ENCODE measurements at regions not wholly inside any gene's neighbourhood (a gene's known extent, or its start where the extent isn't known, plus 50 kb on each side); places are given as distances from the start of the nearest gene placed in this dataset.

DNA sequence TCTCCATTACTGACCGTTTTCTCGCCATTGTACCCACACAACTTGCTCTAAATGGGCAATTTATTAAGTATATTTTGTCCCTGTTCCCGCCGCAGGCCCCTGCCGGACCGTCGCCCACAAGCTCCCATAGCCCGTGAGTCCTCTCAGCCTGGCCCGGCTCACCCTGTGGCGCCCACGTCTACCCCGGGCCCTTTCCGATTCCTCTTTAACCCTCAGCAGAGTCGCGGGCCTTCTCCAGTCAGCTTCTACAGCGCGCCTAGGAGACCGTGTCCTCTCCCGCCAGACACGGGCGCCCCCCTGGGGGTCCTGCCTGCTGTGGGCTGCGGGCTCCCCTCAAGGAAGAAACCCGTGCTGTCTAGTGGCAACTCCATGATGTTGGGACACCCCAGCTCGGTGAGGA lies 57.8 kb upstream of the SPATA31E1 start:
- intact Hi-C loops (cut with micrococcal nuclease), result no loop called here
- Mint-ChIP-seq H3K36me3 (no peaks in the 10 kb centered on the region), H3K9me3 (no peaks in the 10 kb centered on the region), H3K27me3 (peaks cover 6% of the 10 kb centered on the region), H3K27ac (no peak overlapping the region), H3K4me1 (ENCODE audit: low read depth) (peaks cover 9% of the 10 kb centered on the region), H3K4me3 (no peak overlapping the region)
- DNase-seq, result no peak
- ChIA-PET POLR2A (no interaction called here), CTCF (no interaction called here)

- Mint-ChIP-seq H3K36me3 (no peaks in the 10 kb centered on the region), H3K27ac (no peak overlapping the region), H3K4me1 (ENCODE audit: low read depth) (peaks cover 13% of the 10 kb centered on the region), H3K27me3 (peaks cover 3% of the 10 kb centered on the region), H3K4me3 (no peak overlapping the region), H3K9me3 (no peaks in the 10 kb centered on the region)
- POLR2A ChIA-PET, result no interaction called here
- intact Hi-C loops (cut with micrococcal nuclease), result no loop called here
- CTCF ChIA-PET, result interaction anchor here (1.2 kb wide), 1 partner anchor 14 kb away, joined by 4 read pairs; no protein-coding TSS in a partner anchor
- DNase-seq, result no peak
These were observed 56.3 kb upstream of the SPATA31E1 start for GRCh38 chr9:87826331-87826730.

DNA sequence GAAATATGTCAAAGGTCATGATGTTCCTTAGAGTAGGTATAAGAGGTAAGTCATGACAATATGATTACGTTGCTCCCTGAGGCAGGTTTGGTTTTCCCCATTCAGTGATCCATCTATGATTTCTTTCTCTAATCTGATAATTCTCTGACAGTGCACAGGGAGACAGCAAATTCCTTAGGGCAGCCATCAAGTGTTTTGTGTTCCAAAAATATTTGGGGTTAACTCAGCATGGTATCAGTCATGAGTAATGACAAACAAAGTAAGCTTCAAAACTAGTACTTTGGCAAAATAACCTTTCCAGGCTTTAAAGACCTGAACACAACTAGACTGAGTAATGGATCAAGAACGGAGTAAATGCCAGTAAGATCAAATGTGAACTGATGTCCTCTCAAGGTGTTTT lies 55.3 kb upstream of the SPATA31E1 start:
- Mint-ChIP-seq H3K4me1 (ENCODE audit: low read depth) (peaks cover 13% of the 10 kb centered on the region), H3K9me3 (no peaks in the 10 kb centered on the region), H3K36me3 (no peaks in the 10 kb centered on the region), H3K27ac (no peak overlapping the region), H3K4me3 (no peak overlapping the region), H3K27me3 (peaks cover 3% of the 10 kb centered on the region)
- ChIA-PET POLR2A (no interaction called here), CTCF (no interaction called here)
- intact Hi-C loops (cut with micrococcal nuclease), result no loop called here
- no peak for DNase-seq

GRCh38 chr9:87829756-87830155 lies 52.9 kb upstream of the SPATA31E1 start:
- no peaks in the 10 kb centered on the region for H3K36me3 Mint-ChIP-seq
- CTCF ChIA-PET, result no interaction called here
- no peak for DNase-seq
- POLR2A ChIA-PET, result no interaction called here
- H3K27ac Mint-ChIP-seq, result no peak overlapping the region
- H3K4me1 Mint-ChIP-seq (ENCODE audit: low read depth), result peaks cover 13% of the 10 kb centered on the region
- no peaks in the 10 kb centered on the region for H3K9me3 Mint-ChIP-seq
- intact Hi-C loops (cut with micrococcal nuclease), result no loop called here
- peaks cover 3% of the 10 kb centered on the region for H3K27me3 Mint-ChIP-seq
- H3K4me3 Mint-ChIP-seq, result no peak overlapping the region

GRCh38 chr9:87830446-87830845 lies 52.2 kb upstream of the SPATA31E1 start:
- peak; percentile 28 for DNase-seq
- H3K9me3 Mint-ChIP-seq, result no peaks in the 10 kb centered on the region
- CTCF ChIA-PET, result no interaction called here
- H3K4me3 Mint-ChIP-seq, result no peak overlapping the region
- no peak overlapping the region for H3K27ac Mint-ChIP-seq
- H3K36me3 Mint-ChIP-seq, result no peaks in the 10 kb centered on the region
- intact Hi-C loops (cut with micrococcal nuclease), result no loop called here
- H3K27me3 Mint-ChIP-seq, result peaks cover 3% of the 10 kb centered on the region
- POLR2A ChIA-PET, result no interaction called here
- H3K4me1 Mint-ChIP-seq (ENCODE audit: low read depth), result peaks cover 13% of the 10 kb centered on the region

DNA sequence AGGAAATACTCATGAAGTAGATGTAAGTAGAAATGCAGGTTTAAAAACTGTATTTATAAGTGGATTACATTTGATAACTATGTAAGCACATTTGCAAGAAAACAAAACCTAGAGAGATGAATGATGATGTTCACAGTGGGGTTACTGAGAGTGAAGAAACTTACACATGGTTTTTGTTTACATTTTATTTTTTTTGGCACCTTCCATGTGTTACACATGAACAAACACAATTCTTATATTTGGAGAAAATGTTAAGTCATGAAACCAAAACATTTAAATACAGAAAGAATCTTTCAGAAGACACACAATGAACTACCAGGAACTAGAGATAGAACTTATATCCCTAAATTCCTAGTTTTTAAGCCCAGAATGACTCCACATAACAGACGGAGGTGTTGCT lies 51.5 kb upstream of the SPATA31E1 start:
- Mint-ChIP-seq H3K36me3 (no peaks in the 10 kb centered on the region), H3K4me3 (no peak overlapping the region), H3K9me3 (no peaks in the 10 kb centered on the region), H3K27me3 (peaks cover 3% of the 10 kb centered on the region), H3K27ac (no peak overlapping the region), H3K4me1 (ENCODE audit: low read depth) (peaks cover 13% of the 10 kb centered on the region)
- POLR2A ChIA-PET, result no interaction called here
- CTCF ChIA-PET, result no interaction called here
- intact Hi-C loops (cut with micrococcal nuclease), result no loop called here
- DNase-seq, result no peak
